ENCODE measurements at regions not wholly inside any gene's neighbourhood (a gene's known extent, or its start where the extent isn't known, plus 50 kb on each side); places are given as distances from the start of the nearest gene placed in this dataset.

DNA sequence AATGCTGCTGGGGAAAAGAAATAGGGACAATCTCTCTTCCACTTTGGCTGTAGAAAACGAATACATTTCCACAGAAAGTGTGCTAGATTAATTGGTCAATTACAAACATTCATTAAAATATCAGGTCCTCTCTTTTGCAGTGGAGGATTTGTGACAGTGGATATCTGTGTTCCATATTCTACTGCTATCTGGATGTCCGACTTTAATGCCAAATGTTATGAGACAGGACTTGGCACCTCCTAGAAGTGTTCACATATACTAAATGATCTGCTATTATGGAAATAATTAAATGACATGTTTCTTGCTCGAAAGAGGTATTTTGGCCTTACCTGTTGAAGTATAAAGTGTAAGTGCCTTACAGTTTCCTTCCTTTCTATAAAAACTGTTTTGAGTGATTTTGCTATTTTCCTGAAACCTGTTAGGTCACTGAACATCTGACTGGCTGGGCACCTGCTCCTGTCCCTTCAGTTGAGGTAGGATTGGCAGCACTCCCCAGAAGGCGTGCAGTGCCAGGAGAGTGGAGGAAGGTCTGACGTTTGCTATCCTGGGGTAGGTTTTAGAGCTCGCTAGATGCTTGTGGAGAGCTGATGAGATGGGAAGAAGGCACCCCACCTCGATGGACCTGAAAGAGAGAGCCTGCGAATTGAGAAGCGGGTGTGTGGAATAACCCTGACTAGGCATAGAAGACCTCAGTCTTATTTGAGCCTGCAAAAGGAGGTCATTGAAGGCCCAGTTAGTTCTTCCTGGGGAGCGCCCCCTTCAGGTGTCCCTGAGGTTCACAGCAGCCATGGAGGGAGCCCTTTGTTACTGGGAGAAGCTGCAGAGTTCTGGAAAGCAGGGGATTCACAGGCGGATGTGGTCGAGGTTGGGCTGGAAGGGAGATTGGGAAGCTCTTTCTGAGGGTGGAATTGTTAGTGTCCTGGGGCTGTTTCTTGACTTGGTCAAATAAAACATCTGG is 159.4 kb upstream of the ZNF267 start:
- no peak for DNase-seq (ENCODE audit: low read depth, low spot score)
- Histone ChIP-seq H3K27ac (ENCODE audit: low read depth, low read length) (peak overlapping the region; percentile 98), H3K4me3 (ENCODE audit: low read depth, low read length) (peak overlapping the region; percentile 94), H3K9me3 (ENCODE audit: control insufficient read depth, insufficient read depth, low read length) (peaks cover 2% of the 10 kb centered on the region), H3K27me3 (ENCODE audit: control insufficient read depth, insufficient read depth, low read length) (no peaks in the 10 kb centered on the region)
- ChIA-PET POLR2A (interaction anchor here (1.4 to 2.2 kb wide), 2 partner anchors 160 to 254 kb away, joined by 8 to 9 read pairs; partner anchors contain the start of genes ARMC5 and ZNF267), CTCF (interaction anchor here (1.1 to 1.6 kb wide), 3 partner anchors 13 to 572 kb away, joined by 3 to 7 read pairs (median 4); no protein-coding TSS in a partner anchor)
- TF ChIP-seq, protein P1, sequence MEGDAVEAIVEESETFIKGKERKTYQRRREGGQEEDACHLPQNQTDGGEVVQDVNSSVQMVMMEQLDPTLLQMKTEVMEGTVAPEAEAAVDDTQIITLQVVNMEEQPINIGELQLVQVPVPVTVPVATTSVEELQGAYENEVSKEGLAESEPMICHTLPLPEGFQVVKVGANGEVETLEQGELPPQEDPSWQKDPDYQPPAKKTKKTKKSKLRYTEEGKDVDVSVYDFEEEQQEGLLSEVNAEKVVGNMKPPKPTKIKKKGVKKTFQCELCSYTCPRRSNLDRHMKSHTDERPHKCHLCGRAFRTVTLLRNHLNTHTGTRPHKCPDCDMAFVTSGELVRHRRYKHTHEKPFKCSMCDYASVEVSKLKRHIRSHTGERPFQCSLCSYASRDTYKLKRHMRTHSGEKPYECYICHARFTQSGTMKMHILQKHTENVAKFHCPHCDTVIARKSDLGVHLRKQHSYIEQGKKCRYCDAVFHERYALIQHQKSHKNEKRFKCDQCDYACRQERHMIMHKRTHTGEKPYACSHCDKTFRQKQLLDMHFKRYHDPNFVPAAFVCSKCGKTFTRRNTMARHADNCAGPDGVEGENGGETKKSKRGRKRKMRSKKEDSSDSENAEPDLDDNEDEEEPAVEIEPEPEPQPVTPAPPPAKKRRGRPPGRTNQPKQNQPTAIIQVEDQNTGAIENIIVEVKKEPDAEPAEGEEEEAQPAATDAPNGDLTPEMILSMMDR (IDR thresholded peaks at IDR 0.05; ENCODE audit: low read depth, low read length), result peak; percentile 39; the same call in 1 of the 2 replicates

DNA sequence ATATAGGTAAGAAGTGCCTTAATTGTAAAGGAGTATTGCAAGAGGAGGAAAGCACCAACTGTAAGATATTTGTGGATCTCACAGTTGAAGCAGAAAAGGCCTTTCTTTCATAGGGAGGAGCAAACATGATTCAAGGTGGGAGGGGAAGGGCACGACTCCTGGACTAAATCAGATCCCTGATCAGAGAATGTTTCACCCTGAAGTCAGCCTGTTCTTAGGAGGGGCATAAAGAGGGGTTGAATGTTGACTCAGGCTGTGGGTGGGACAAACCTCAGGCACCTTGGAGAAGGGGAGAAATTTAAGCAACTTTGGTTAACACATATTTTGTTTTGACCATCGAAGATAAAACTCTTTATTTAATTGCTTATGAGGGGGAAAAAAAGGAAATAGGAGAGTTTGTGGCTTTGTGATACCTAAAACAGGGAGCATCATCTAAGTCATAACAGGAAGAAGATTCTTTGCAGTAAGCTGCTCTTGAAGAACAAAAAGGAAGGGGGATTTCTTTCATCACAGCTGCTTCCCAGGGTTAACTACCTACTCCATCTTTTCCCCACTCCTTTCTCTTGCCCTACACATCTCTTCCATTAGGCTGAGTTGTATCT is 158.6 kb upstream of the ZNF267 start:
- Histone ChIP-seq H3K9me3 (ENCODE audit: control insufficient read depth, insufficient read depth, low read length) (peaks cover 2% of the 10 kb centered on the region), H3K27me3 (ENCODE audit: control insufficient read depth, insufficient read depth, low read length) (no peaks in the 10 kb centered on the region), H3K27ac (ENCODE audit: low read depth, low read length) (no peak overlapping the region), H3K4me3 (ENCODE audit: low read depth, low read length) (no peak overlapping the region)
- CTCF ChIA-PET, result interaction anchor here (1.1 to 1.5 kb wide), 2 partner anchors 14 to 153 kb away, joined by 3 to 7 read pairs; no protein-coding TSS in a partner anchor
- TF ChIP-seq, protein P1 (IDR thresholded peaks at IDR 0.05; ENCODE audit: low read depth, low read length), result no peak
- no peak for DNase-seq (ENCODE audit: low read depth, low spot score)
- POLR2A ChIA-PET, result no interaction called here

- Histone ChIP-seq H3K27ac (ENCODE audit: low read depth, low read length) (no peak overlapping the region), H3K4me3 (ENCODE audit: low read depth, low read length) (no peak overlapping the region), H3K27me3 (ENCODE audit: control insufficient read depth, insufficient read depth, low read length) (no peaks in the 10 kb centered on the region), H3K9me3 (ENCODE audit: control insufficient read depth, insufficient read depth, low read length) (peaks cover 2% of the 10 kb centered on the region)
- ChIA-PET CTCF (no interaction called here), POLR2A (no interaction called here)
- TF ChIP-seq, protein P1 (IDR thresholded peaks at IDR 0.05; ENCODE audit: low read depth, low read length), result no peak
- no peak for DNase-seq (ENCODE audit: low read depth, low spot score)
Measured at GRCh38 chr16:31715915-31716314, 157.7 kb upstream of the ZNF267 start.

GRCh38 chr16:31718998-31719397 is 154.6 kb upstream of the ZNF267 start:
- Histone ChIP-seq H3K4me3 (ENCODE audit: low read depth, low read length) (no peak overlapping the region), H3K27me3 (ENCODE audit: control insufficient read depth, insufficient read depth, low read length) (no peaks in the 10 kb centered on the region), H3K27ac (ENCODE audit: low read depth, low read length) (no peak overlapping the region), H3K9me3 (ENCODE audit: control insufficient read depth, insufficient read depth, low read length) (peaks cover 2% of the 10 kb centered on the region; the same call in 1 of the 2 replicates)
- ChIA-PET CTCF (no interaction called here), POLR2A (no interaction called here)
- DNase-seq (ENCODE audit: low read depth, low spot score), result no peak
- TF ChIP-seq, protein P1 (IDR thresholded peaks at IDR 0.05; ENCODE audit: low read depth, low read length), result no peak

- TF ChIP-seq, protein P1 (IDR thresholded peaks at IDR 0.05; ENCODE audit: low read depth, low read length), result no peak
- Histone ChIP-seq H3K4me3 (ENCODE audit: low read depth, low read length) (no peak overlapping the region), H3K27me3 (ENCODE audit: control insufficient read depth, insufficient read depth, low read length) (no peaks in the 10 kb centered on the region), H3K27ac (ENCODE audit: low read depth, low read length) (no peak overlapping the region), H3K9me3 (ENCODE audit: control insufficient read depth, insufficient read depth, low read length) (peaks cover 7% of the 10 kb centered on the region)
- ChIA-PET POLR2A (no interaction called here), CTCF (no interaction called here)
- no peak for DNase-seq (ENCODE audit: low read depth, low spot score)
Measured at GRCh38 chr16:31727553-31727952, 146.1 kb upstream of the ZNF267 start.

All from AG04450 (cell line).